Fibroblast of peridontal ligament (primary cell): ENCODE measurements at regions not wholly inside any gene's neighbourhood (a gene's known extent, or its start where the extent isn't known, plus 50 kb on each side); places are given as distances from the start of the nearest gene placed in this dataset.
"Not testable (repeated sequence)": the region's sequence is repeated elsewhere in the genome, so short reads cannot be mapped to it uniquely, and the experiment has no call there.

Experiments
- DNase-seq: peaks from one replicate; pipeline ENCODE4 v3.0.0-alpha.2; 2010; ENCODE audit errors: extremely low read depth

GRCh38 chr10:119996944-119997343 lies 104.4 kb downstream of the SEC23IP start:
- no peak for DNase-seq

- no peak for DNase-seq
Measured at GRCh38 chr10:119997429-119997828, 104.9 kb downstream of the SEC23IP start.

GRCh38 chr10:120002785-120003184 lies 110.3 kb downstream of the SEC23IP start:
- no peak for DNase-seq

GRCh38 chr10:120005207-120006201 lies 113.0 kb downstream of the SEC23IP start:
- DNase-seq, result no peak

- no peak for DNase-seq
Measured at GRCh38 chr10:120007261-120007660, 114.7 kb downstream of the SEC23IP start.

GRCh38 chr10:120011359-120012130 lies 119.0 kb downstream of the SEC23IP start:
- no peak for DNase-seq

- DNase-seq, result no peak
Measured at GRCh38 chr10:120012131-120012400, 119.5 kb downstream of the SEC23IP start.

GRCh38 chr10:120012566-120012965 lies 120.0 kb downstream of the SEC23IP start:
- no peak for DNase-seq

GRCh38 chr10:120014031-120014430 lies 121.5 kb downstream of the SEC23IP start:
- no peak for DNase-seq

GRCh38 chr10:120015064-120015463 lies 122.5 kb downstream of the SEC23IP start:
- no peak for DNase-seq

- DNase-seq, result no peak
Measured at GRCh38 chr10:120016906-120017305, 124.4 kb downstream of the SEC23IP start.

- no peak for DNase-seq
Measured at GRCh38 chr10:120017733-120018417, 125.3 kb downstream of the SEC23IP start.

GRCh38 chr10:120018695-120019094 lies 126.2 kb downstream of the SEC23IP start:
- no peak for DNase-seq

GRCh38 chr10:120019568-120019967 lies 127.0 kb downstream of the SEC23IP start:
- DNase-seq, result no peak

- DNase-seq, result no peak
Measured at GRCh38 chr10:120022357-120022756, 129.8 kb downstream of the SEC23IP start.

- DNase-seq, result no peak
Measured at GRCh38 chr10:120034236-120034635, 141.7 kb downstream of the SEC23IP start.

GRCh38 chr10:120039046-120039445 lies 146.5 kb downstream of the SEC23IP start:
- DNase-seq, result no peak

GRCh38 chr10:120039826-120040225 lies 147.3 kb downstream of the SEC23IP start:
- no peak for DNase-seq

- no peak for DNase-seq
Measured at GRCh38 chr10:120041807-120042559, 149.5 kb downstream of the SEC23IP start.

GRCh38 chr10:120042705-120043104 lies 150.2 kb downstream of the SEC23IP start:
- DNase-seq, result no peak

- not testable (repeated sequence) for DNase-seq
Measured at GRCh38 chr10:120047373-120047772, 154.8 kb downstream of the SEC23IP start.

GRCh38 chr10:120047926-120048325 lies 155.4 kb downstream of the SEC23IP start:
- DNase-seq, result no peak
